Spleen (tissue), 7 donors: ENCODE measurements at regions not wholly inside any gene's neighbourhood (a gene's known extent, or its start where the extent isn't known, plus 50 kb on each side); places are given as distances from the start of the nearest gene placed in this dataset.

ENCODE experiments used
- POLR2A ChIP-seq, 3 donors: fragments of 450-650 bp; IDR thresholded peaks; one replicate each; pipeline ENCODE4 v1.5.1; 2017; ENCODE audit warnings: antibody characterized with exemption in 3 of 3, mild to moderate bottlenecking in 1 of 3
- POLR2AphosphoS5 ChIP-seq, 3 donors: sonication (generic); formaldehyde crosslinking; IDR thresholded peaks; one replicate each; pipeline ENCODE4 v1.5.1; 2017; ENCODE audit warnings: antibody characterized with exemption in 3 of 3
- TF ChIP-seq, protein P1 (sequence below), 11 experiments: fragments of 200-600 bp in 7 of 11; fragments of 450-650 bp in 4 of 11; sonication (generic) in 4 of 11; IDR thresholded peaks in 8 of 11; conservative IDR thresholded peaks in 3 of 11; 1 replicate in 7 of 11; 2 replicates in 4 of 11; pipeline versions ENCODE4 v1.4.0 to v1.8.0; 2016 to 2021; ENCODE audit warnings: antibody characterized with exemption in 11 of 11, inconsistent platforms in 4 of 11, mild to moderate bottlenecking in 1 of 11
- donor health status: DM: no; HTN: no; CAD: no; lungs with moderate emphysema.
- donor health status: DM: no; HTN: no; CAD: no.
- donor health status: DM: no; HTN: no; CAD: no.

GRCh38 chr7:131673576-131673975, 117.1 kb upstream of the PODXL start:
- TF ChIP-seq, protein P1, sequence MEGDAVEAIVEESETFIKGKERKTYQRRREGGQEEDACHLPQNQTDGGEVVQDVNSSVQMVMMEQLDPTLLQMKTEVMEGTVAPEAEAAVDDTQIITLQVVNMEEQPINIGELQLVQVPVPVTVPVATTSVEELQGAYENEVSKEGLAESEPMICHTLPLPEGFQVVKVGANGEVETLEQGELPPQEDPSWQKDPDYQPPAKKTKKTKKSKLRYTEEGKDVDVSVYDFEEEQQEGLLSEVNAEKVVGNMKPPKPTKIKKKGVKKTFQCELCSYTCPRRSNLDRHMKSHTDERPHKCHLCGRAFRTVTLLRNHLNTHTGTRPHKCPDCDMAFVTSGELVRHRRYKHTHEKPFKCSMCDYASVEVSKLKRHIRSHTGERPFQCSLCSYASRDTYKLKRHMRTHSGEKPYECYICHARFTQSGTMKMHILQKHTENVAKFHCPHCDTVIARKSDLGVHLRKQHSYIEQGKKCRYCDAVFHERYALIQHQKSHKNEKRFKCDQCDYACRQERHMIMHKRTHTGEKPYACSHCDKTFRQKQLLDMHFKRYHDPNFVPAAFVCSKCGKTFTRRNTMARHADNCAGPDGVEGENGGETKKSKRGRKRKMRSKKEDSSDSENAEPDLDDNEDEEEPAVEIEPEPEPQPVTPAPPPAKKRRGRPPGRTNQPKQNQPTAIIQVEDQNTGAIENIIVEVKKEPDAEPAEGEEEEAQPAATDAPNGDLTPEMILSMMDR (IDR thresholded peaks at IDR 0.05 in 8 of 11, conservative IDR thresholded peaks at IDR 0.05 in 3 of 11): no peak
- no peak for TF ChIP-seq POLR2AphosphoS5 (IDR thresholded peaks at IDR 0.05)
- no peak for TF ChIP-seq POLR2A (IDR thresholded peaks at IDR 0.05)
